ENCODE measurements at regions not wholly inside any gene's neighbourhood (a gene's known extent, or its start where the extent isn't known, plus 50 kb on each side); places are given as distances from the start of the nearest gene placed in this dataset.

DNA sequence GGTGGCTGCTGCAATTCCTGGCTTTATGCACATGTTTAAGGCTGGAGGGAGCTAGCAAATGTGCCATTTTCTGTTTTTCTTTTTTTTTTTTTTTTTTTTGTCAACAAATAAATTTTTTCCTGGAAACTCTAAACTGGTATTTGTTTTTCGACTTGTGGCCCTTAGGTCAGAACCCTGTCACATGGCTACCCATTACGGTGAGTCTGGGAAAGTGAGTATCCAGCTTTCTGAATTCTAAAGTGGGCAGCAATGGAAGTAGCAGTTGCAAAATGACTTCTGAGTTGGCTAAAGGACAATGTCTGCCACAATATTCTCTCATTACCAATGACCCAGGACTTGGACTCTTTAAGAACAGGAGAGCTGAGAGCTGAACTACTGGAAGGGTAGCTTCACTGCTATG lies 225.1 kb upstream of the CENPE start:
- TF ChIP-seq, protein P1, sequence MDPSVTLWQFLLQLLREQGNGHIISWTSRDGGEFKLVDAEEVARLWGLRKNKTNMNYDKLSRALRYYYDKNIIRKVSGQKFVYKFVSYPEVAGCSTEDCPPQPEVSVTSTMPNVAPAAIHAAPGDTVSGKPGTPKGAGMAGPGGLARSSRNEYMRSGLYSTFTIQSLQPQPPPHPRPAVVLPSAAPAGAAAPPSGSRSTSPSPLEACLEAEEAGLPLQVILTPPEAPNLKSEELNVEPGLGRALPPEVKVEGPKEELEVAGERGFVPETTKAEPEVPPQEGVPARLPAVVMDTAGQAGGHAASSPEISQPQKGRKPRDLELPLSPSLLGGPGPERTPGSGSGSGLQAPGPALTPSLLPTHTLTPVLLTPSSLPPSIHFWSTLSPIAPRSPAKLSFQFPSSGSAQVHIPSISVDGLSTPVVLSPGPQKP (IDR thresholded peaks at IDR 0.05; ENCODE audit: low read depth, low read length) = no peak
- TF ChIP-seq, protein P2, sequence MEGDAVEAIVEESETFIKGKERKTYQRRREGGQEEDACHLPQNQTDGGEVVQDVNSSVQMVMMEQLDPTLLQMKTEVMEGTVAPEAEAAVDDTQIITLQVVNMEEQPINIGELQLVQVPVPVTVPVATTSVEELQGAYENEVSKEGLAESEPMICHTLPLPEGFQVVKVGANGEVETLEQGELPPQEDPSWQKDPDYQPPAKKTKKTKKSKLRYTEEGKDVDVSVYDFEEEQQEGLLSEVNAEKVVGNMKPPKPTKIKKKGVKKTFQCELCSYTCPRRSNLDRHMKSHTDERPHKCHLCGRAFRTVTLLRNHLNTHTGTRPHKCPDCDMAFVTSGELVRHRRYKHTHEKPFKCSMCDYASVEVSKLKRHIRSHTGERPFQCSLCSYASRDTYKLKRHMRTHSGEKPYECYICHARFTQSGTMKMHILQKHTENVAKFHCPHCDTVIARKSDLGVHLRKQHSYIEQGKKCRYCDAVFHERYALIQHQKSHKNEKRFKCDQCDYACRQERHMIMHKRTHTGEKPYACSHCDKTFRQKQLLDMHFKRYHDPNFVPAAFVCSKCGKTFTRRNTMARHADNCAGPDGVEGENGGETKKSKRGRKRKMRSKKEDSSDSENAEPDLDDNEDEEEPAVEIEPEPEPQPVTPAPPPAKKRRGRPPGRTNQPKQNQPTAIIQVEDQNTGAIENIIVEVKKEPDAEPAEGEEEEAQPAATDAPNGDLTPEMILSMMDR (IDR thresholded peaks at IDR 0.05 in 2 of 3, conservative IDR thresholded peaks at IDR 0.05 in 1 of 3; ENCODE audit: control insufficient read depth in 2 of 3, extremely low read depth in 1 of 3, insufficient read depth in 1 of 3, low read depth in 3 of 3, low read length in 3 of 3) = no peak
- no peak for TF ChIP-seq POLR2A (IDR thresholded peaks at IDR 0.05; ENCODE audit: low read depth, low read length)
- no peak for TF ChIP-seq MEF2A (IDR thresholded peaks at IDR 0.05; ENCODE audit: insufficient read depth, low read depth, low read length)
- TF ChIP-seq SMARCA5 (IDR thresholded peaks at IDR 0.05) = no peak
- TF ChIP-seq, protein P3, sequence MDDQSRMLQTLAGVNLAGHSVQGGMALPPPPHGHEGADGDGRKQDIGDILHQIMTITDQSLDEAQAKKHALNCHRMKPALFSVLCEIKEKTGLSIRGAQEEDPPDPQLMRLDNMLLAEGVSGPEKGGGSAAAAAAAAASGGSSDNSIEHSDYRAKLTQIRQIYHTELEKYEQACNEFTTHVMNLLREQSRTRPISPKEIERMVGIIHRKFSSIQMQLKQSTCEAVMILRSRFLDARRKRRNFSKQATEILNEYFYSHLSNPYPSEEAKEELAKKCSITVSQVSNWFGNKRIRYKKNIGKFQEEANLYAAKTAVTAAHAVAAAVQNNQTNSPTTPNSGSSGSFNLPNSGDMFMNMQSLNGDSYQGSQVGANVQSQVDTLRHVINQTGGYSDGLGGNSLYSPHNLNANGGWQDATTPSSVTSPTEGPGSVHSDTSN (IDR thresholded peaks at IDR 0.05; ENCODE audit: insufficient replicate concordance, low read depth, low read length) = no peak

Measured in GM12878 (cell line).